Urinary bladder (tissue), 3 donors: ENCODE measurements at regions not wholly inside any gene's neighbourhood (a gene's known extent, or its start where the extent isn't known, plus 50 kb on each side); places are given as distances from the start of the nearest gene placed in this dataset.

ENCODE experiments used
- DNase-seq: peaks from one replicate; pipeline ENCODE4 v3.0.0-alpha.2; 2015; ENCODE audit errors: extremely low spot score
- H3K27ac ChIP-seq: one replicate; pipeline ENCODE4 v1.5.1; 2013; ENCODE audit warnings: low read depth, mild to moderate bottlenecking, moderate library complexity
- H3K36me3 ChIP-seq: one replicate; pipeline ENCODE4 v1.6.1; 2013; ENCODE audit warnings: mild to moderate bottlenecking, moderate library complexity; ENCODE audit not compliant: insufficient read depth
- H3K4me1 ChIP-seq: one replicate; pipeline ENCODE4 v1.6.1; 2013; ENCODE audit warnings: mild to moderate bottlenecking, moderate library complexity; ENCODE audit not compliant: insufficient read depth
- H3K4me3 ChIP-seq: one replicate; pipeline ENCODE4 v1.5.1; 2013; ENCODE audit warnings: low read depth, low read length
- WGBS: extraction: QIAGEN DNeasy Blood & Tissue Kit; methylation state at CpG from one replicate; pipeline ENCODE4 v1.1.7; 2013; 5-methylcytosine and 5-hydroxymethylcytosine counted together
- donor health status: healthy with polysubstance abuse.
- donor health status: healthy.

DNA sequence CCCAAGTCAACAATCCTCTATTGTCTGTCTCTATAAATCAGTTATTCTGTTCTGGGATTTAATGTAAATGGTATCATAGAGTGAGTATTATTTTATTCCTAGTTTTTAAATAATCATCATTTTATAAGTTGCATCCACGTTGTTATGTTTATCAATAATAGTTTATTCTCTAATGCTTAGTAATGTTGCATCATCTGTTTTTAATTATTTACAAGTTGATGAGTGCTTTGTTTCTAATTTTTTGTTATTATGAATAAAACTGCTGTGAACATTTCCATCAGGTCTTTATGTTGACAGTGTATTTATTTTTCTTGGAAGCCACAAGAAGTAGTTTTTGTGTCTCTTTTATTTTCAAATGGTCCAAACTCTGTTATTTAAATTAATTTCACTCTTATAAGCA, 1201.2 kb upstream of the CDH6 start:
- no peak overlapping the region for H3K4me3 ChIP-seq
- 50% methylated on average over 1 of the region's 1 CpG for WGBS
- no peaks in the 10 kb centered on the region for H3K36me3 ChIP-seq
- H3K4me1 ChIP-seq: no peaks in the 10 kb centered on the region
- no peak for DNase-seq
- H3K27ac ChIP-seq: no peak overlapping the region

DNA sequence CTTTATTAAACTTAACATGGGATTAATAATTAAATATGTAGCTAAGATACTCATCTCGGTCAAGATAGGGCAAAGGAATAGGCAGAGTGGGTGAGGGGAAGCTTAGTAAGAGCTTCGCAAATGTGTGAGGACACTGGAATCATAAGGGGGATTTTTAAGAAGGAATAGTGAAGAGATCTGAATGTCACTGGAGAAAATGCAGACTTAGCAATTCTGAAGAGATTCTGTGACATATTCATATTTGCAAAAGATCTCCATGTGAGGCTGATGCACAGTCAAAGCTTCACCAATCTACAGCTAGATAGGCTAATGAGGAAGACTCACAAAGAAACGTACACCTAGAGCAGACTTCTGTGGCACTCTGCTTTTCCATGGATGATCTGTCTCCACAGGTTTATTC, 1202.8 kb upstream of the CDH6 start:
- 81% methylated on average over 3 of the region's 3 CpGs for WGBS

DNA sequence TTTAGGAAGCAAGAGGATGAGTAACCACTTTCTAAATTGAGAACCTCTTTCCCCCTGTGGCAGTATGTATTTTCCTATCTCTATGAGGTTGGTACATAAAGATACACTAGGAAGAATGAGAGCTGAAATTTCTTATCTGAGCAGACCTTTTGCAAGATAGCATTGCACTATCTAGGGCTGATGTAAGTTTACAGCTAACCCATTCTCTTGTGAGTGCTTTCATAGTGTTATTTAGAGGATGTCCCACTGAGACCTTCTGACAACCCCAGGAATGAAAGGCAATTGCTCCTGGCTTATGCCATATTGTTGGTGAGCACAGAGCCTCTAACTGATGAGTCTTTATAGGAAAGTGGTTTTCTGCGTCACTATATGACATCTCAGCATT, 1209.3 kb upstream of the CDH6 start:
- 87% methylated on average over 1 of the region's 1 CpG for WGBS

More for the DNA sequence above, 1202.8 kb upstream of the CDH6 start:
- no peak for DNase-seq
- Histone ChIP-seq H3K4me3 (no peak overlapping the region), H3K27ac (no peak overlapping the region), H3K4me1 (no peaks in the 10 kb centered on the region), H3K36me3 (no peaks in the 10 kb centered on the region)

DNA sequence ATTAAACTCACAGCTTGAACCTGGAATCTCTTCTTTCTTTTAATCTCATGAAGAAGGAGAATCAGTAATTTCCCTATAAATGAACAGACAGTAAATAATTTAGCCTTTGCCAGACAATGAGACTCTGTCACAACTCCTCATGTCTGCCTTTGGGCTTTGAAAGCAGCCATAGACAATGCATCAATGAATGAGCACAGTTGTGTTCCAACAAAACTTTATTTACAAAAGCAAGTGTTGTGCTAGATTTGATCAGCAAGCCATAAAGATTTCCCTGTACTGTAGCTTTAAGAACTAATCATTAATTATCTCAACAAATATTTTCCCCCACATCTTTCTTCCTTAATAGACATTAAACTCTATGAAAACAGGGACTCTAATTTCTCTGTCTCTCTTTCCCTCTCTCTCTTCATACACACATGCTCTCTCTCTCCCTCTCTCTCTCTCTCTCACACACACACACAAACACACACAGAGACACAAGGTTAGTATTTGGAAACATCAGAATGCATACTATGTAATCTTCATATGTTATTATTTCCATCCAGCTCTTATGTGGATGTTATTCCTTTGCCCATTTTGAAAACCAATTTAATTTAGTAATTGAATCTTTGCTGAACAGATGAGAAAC, 1209.8 kb upstream of the CDH6 start:
- Histone ChIP-seq H3K36me3 (no peaks in the 10 kb centered on the region), H3K4me1 (no peaks in the 10 kb centered on the region), H3K27ac (no peak overlapping the region), H3K4me3 (no peak overlapping the region)
- no peak for DNase-seq

More for the DNA sequence above, 1209.3 kb upstream of the CDH6 start:
- H3K36me3 ChIP-seq: no peaks in the 10 kb centered on the region
- no peaks in the 10 kb centered on the region for H3K4me1 ChIP-seq
- H3K4me3 ChIP-seq: no peak overlapping the region
- DNase-seq: no peak
- no peak overlapping the region for H3K27ac ChIP-seq

DNA sequence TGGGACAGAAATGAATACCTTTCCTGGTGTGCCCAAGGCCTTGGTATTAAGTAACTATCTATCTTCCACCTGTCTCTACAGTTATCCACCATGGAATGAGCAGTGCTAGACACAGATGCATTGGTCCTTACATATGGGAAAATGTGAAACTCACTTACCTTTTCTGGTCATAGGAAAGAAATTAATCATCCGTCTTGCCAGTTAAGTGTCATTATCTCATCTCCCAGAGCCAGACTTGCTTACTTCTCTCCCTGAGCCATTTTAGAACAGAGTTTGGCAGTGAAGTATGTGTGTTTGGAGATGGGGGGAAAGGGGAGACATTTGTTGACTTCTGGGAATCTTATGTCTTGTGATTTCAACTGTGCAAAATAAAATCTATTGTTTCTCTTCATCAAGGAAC, 1211.0 kb upstream of the CDH6 start:
- no peak overlapping the region for H3K4me3 ChIP-seq
- H3K36me3 ChIP-seq: no peaks in the 10 kb centered on the region
- 80% methylated on average over 1 of the region's 1 CpG for WGBS
- no peak overlapping the region for H3K27ac ChIP-seq
- H3K4me1 ChIP-seq: no peaks in the 10 kb centered on the region
- DNase-seq: no peak

DNA sequence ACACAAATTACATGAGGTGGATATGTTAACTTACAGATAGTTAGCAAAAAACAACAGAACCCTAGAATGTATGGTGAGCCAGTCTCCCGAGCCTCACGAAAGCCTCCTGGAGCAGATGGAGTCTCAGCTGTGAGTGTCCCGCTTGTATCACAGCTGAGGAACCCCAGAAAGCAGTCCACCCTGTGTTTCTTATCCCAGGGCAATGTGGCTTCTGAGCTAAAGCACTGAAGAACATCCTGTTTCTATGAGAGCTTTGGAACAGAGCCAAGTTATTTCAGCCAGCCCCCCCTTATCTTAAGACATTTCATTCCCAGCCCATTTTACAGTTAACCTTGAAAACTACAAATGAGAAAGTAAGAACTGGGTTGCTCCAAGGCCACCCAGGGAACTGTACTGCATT, 1220.9 kb upstream of the CDH6 start:
- no peaks in the 10 kb centered on the region for H3K36me3 ChIP-seq
- DNase-seq: no peak
- no peak overlapping the region for H3K4me3 ChIP-seq
- H3K27ac ChIP-seq: no peak overlapping the region
- no peaks in the 10 kb centered on the region for H3K4me1 ChIP-seq
- WGBS: 32% methylated on average over 3 of the region's 3 CpGs

DNA sequence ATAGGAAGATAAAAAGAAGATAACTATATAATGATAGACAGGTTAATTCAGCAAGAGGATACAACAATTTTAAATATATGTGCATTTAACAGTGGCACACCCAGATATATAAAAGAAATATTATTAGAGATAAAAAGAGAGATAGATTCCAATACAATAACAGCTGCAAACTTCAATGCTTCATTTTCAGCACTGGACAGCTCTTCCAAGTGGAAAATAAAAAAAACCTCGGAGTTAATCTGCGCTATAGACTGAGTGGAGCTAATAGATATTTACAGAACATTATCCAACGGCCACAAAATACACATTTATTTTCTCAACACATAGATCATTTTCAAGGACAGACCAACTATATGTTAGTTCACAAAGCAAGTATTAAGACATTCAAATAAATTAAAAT, 1229.5 kb upstream of the CDH6 start:
- no peak overlapping the region for H3K4me3 ChIP-seq
- DNase-seq: no peak
- WGBS: 27% methylated on average over 3 of the region's 3 CpGs
- no peaks in the 10 kb centered on the region for H3K36me3 ChIP-seq
- no peak overlapping the region for H3K27ac ChIP-seq
- no peaks in the 10 kb centered on the region for H3K4me1 ChIP-seq

DNA sequence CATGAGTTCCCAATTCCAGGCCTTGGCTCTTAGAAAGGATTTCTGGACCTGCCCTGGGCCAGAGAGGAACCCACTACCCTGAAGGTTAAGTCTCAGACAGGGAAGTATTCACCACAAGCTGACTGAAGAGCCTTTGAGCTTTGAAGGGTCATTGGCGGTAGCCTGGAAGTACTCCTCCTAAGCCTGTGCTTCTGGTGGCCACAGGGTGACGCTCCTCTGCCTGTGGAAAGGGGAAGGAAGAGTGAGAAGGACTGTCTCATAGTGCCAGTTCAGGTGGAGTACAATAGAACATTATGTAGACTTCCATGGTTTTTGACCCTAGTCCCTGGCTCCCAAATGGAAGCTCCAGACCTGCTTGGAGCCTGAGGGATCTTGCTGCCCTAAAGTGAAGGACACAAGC, 1233.2 kb upstream of the CDH6 start:
- Histone ChIP-seq H3K4me3 (no peak overlapping the region), H3K36me3 (no peaks in the 10 kb centered on the region), H3K4me1 (no peaks in the 10 kb centered on the region), H3K27ac (no peak overlapping the region)
- no peak for DNase-seq
- 41% methylated on average over 2 of the region's 2 CpGs for WGBS

DNA sequence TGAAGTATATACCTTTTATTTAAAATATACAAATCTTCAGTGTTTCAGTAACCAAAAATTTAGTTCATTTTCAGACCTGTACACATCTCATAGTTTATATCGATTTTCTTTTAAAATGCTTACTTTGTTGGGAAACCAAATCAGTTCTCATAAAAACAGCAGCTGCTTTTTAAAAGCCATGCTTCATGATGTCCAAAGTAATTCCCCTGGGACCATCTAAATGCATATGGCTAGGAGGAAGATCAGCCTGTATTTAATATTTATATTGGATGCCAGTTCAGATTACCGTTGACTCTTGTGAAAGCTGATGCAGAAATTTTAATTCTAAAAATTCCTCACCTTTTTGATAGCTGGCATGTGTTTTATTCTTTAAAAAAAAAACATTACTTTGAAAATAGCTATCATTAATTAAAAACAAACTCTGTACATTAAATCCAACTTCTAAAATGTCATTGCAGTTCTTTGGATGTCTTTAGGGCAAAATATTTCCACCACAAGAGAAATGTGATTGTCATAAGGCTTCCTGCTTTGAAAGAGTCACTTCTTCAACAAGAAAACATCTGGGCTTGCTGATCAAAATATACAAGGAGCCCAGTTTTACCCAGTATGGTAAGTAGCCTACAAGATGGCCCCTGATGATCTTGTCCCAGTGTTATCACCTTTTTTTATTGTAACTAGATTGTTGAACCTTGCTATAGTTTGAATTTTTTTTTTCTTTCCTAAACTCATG, 1242.9 kb upstream of the CDH6 start:
- 66% methylated on average over 2 of the region's 2 CpGs for WGBS

DNA sequence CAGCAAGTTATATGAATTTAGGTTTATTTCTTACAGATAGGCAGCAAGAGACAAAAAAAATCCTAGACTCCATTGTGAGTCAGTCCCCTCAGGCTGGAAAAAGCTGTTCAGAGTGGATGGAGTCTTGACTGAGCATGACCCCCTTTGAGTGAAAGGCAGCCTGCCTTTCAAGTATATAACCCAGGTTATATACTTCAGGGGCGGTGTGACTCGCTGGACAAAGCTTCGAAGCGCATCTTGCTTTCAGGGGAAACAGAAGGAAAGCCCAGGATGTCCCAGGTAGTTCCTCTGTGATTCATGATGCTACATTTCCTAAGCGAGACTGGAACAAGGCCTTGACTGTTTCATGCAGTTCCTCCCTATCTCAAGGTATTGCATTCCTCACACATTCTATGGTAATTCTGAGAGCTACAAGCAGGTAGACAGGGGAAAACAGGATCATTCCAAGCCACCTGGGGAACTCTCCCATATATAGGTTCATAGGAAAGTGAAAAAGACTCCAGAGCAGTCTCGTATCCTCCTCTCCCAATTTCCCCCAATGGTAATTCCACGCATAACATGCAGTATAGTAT, 1244.1 kb upstream of the CDH6 start:
- DNase-seq: no peak
- Histone ChIP-seq H3K4me3 (no peak overlapping the region), H3K27ac (no peak overlapping the region), H3K4me1 (no peaks in the 10 kb centered on the region), H3K36me3 (no peaks in the 10 kb centered on the region)
- WGBS: 85% methylated on average over 7 of the region's 7 CpGs

More for the DNA sequence above, 1242.9 kb upstream of the CDH6 start:
- H3K27ac ChIP-seq: no peak overlapping the region
- H3K36me3 ChIP-seq: no peaks in the 10 kb centered on the region
- no peak overlapping the region for H3K4me3 ChIP-seq
- no peaks in the 10 kb centered on the region for H3K4me1 ChIP-seq
- DNase-seq: no peak

DNA sequence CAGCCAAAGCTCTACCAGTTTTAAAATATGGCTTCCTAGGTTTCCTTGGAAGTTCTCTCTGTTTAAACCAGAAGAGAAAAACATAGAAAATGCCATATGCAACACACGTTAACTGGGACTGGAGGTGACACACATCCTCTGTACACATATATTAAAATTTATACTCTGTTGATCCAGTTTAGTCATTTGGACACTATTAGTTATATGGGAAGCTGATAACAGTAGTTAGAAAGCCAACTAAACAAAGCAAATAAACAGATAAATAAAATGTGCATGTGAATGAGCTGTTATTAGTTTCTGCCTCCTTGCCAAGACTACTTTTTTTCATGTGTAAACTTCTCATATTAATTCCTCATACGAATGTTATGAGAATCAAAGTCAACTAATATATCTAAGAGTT, 1249.2 kb upstream of the CDH6 start:
- no peak for DNase-seq
- 66% methylated on average over 2 of the region's 2 CpGs for WGBS
- H3K27ac ChIP-seq: no peak overlapping the region
- H3K36me3 ChIP-seq: no peaks in the 10 kb centered on the region
- no peaks in the 10 kb centered on the region for H3K4me1 ChIP-seq
- H3K4me3 ChIP-seq: no peak overlapping the region

DNA sequence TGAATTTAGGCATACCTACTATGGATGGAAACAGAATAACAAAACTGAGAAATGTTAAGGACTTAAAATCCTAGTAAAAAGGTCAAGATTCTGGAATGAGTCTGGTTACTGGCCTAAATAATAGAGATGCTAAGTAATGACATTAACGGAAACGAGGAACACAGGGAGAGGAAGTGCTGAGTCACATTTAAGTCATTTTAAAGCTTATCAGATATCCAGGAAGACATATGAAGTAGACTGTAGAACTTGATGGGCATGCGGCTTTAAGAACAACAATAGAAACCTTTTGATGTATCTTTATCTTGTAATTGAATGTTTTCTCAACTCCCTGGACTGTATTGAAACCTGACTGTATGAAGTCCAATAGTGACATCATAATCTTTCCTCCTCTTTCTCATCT, 1251.4 kb upstream of the CDH6 start:
- Histone ChIP-seq H3K4me3 (no peak overlapping the region), H3K36me3 (no peaks in the 10 kb centered on the region), H3K4me1 (no peaks in the 10 kb centered on the region), H3K27ac (no peak overlapping the region)
- WGBS: 63% methylated on average over 3 of the region's 3 CpGs
- no peak for DNase-seq

DNA sequence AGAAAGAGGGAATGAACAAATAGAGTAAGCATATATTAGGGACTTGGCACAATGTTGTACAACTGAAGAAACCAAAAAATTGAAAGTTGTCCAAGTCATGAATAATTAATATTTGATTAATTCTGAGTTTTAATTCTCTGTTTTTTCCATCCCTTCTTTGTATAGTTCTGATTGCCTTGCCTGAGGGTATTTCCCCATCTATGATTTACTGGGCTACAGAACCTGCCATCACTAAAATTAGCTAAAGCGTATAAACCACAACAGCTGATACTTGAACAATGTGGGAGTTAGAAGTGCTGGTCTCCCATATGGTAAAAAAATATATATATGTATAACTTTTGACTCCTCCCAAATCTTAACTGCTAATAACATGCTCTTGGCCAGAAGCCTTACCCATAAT, 1253.5 kb upstream of the CDH6 start:
- Histone ChIP-seq H3K36me3 (no peaks in the 10 kb centered on the region), H3K4me3 (no peak overlapping the region), H3K27ac (no peak overlapping the region), H3K4me1 (no peaks in the 10 kb centered on the region)
- DNase-seq: no peak
- WGBS: 85% methylated on average over 1 of the region's 1 CpG

DNA sequence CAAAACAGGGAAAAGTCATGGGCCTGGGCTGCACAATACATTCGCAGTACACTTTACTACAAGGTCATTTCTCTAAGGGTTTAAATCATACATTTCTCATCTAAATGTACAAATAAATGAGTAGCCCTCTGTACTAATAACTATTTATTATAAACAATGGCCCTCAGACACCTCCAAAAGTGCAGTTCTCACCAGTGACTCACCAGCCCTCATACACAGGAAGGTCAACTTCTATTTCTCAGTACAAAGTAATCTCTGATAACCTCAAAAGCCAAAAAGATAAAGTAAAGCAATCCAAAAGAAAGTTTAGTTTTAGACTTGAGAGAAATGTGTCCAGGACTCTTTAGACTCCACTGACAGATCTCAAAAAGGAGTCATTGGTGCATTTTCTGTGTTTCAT, 1258.1 kb upstream of the CDH6 start:
- WGBS: 73% methylated on average over 1 of the region's 1 CpG
- no peaks in the 10 kb centered on the region for H3K4me1 ChIP-seq
- H3K27ac ChIP-seq: no peak overlapping the region
- DNase-seq: no peak
- H3K4me3 ChIP-seq: no peak overlapping the region
- H3K36me3 ChIP-seq: no peaks in the 10 kb centered on the region
